ENCODE measurements at regions not wholly inside any gene's neighbourhood (a gene's known extent, or its start where the extent isn't known, plus 50 kb on each side); places are given as distances from the start of the nearest gene placed in this dataset.

GRCh38 chr2:122927197-122927596 is 1097.9 kb upstream of the CNTNAP5 start:
- Histone ChIP-seq H3K79me2 (ENCODE audit: control insufficient read depth, insufficient read depth, low read length) (no peaks in the 10 kb centered on the region), H3K27me3 (ENCODE audit: control insufficient read depth in 2 of 2, insufficient read depth in 2 of 2, low read length in 2 of 2) (no peaks in the 10 kb centered on the region), H3K36me3 (ENCODE audit: control insufficient read depth, insufficient read depth, low read length) (no peaks in the 10 kb centered on the region), H3K27ac (ENCODE audit: extremely low read depth, low read depth, low read length) (no peak overlapping the region), H4K20me1 (replicated peaks; ENCODE audit: control insufficient read depth, insufficient read depth, low read length) (no peaks in the 10 kb centered on the region), H3K4me2 (ENCODE audit: insufficient read depth, low read length) (no peak overlapping the region), H2AFZ (ENCODE audit: low read depth, low read length) (no peak overlapping the region), H3K9me3 (replicated peaks; ENCODE audit: control insufficient read depth, insufficient read depth, low read depth, low read length) (peaks cover 2% of the 10 kb centered on the region; the same call in 1 of the 2 replicates), H3K9me1 (ENCODE audit: control insufficient read depth, insufficient read depth, low read length) (no peaks in the 10 kb centered on the region), H3K4me1 (replicated peaks in 1 of 2; ENCODE audit: control insufficient read depth in 2 of 2, insufficient read depth in 2 of 2, low read length in 2 of 2) (no peaks in the 10 kb centered on the region), H3K4me3 (no peak overlapping the region), H3K9ac (ENCODE audit: insufficient read depth in 1 of 2, low read depth in 2 of 2, low read length in 2 of 2) (no peak overlapping the region)
- no TSS peak for BruUV-seq (replicated peaks)
- TF ChIP-seq ZNF696 (CRISPR knock-in tag; conservative IDR thresholded peaks at IDR 0.05) = no peak
- TF ChIP-seq SMARCC2 (IDR thresholded peaks at IDR 0.05; ENCODE audit: low read depth) = no peak
- TF ChIP-seq HES1 (IDR thresholded peaks at IDR 0.05; ENCODE audit: low read depth) = no peak
- TF ChIP-seq RAD21 (CRISPR knock-in tag; conservative IDR thresholded peaks at IDR 0.05 in 1 of 2, IDR thresholded peaks at IDR 0.05 in 1 of 2) = no peak
- no peak for TF ChIP-seq SIN3B (IDR thresholded peaks at IDR 0.05; ENCODE audit: low read depth)
- TF ChIP-seq ZMIZ1 (IDR thresholded peaks at IDR 0.05; ENCODE audit: low read depth in 2 of 2, low read length in 2 of 2) = no peak
- no peak for TF ChIP-seq GATAD2A (IDR thresholded peaks at IDR 0.05)
- no peak for FAIRE-seq
- CTCF ChIA-PET (ENCODE audit: low intra/inter-chr PET ratio) = no interaction called here
- no peak for DNase-seq (ENCODE audit: extremely low read depth in 1 of 4, low spot score in 3 of 4)
- POLR2A ChIA-PET = no interaction called here
- 4% methylated on average over 3 of the region's 3 CpGs for WGBS (ENCODE audit: insufficient coverage, low coverage, missing lambda C conversion rate)
- in situ Hi-C loops (cut with MboI) (no loop called here), intact Hi-C loops (cut with micrococcal nuclease) (no loop called here)
- no peak for ATAC-seq
